HG02678 (cell line): ENCODE measurements at regions not wholly inside any gene's neighbourhood (a gene's known extent, or its start where the extent isn't known, plus 50 kb on each side); places are given as distances from the start of the nearest gene placed in this dataset.
A peak's percentile ranks its signal among the peaks of the same experiment; 100 is the strongest.

Source experiments
- ATAC-seq: cut with Tn5 transposase; IDR thresholded peaks from one replicate; pipeline ENCODE4 v1.9.1; 2021; ENCODE audit warnings: mild to moderate bottlenecking, moderate library complexity; ENCODE audit not compliant: unreplicated experiment

DNA sequence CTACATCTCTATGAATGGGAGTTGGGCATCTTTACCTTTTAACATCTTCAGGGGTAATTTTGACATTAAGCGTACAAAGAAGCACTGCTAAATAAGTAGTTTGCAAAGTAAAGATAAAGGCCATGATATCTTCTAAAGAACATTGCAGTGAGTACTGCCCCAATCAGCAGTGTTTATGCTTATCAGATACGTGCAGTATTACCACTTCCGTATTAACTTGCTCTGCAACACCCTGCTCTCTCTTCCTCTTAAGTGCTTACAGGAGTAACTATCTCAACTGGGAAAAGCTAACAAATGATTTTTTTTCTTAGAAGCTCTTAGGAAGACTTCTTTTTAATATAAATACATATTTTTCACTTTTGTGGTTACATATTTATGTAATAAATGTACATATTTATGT is 793.7 kb upstream of the SLC10A2 start:
- peak; percentile 51 for ATAC-seq

DNA sequence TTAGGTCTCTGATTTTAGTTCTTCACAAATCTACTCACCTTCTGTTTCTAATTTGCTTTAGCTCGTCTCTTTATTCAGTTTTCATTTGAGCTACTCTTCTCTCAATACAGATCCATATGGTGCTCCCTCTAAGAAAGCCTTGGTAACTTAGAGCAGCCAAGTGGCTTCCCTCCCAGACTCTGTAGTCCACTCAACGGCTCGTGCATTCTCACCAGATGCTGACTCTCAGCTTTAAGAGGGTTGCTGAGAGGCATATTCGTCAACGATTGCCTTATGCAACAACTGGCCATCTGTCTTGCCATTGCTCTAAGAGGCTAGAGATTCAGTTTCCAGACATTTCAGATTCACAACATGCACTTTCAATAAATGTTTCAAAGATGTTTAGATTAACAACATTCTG is 785.8 kb upstream of the SLC10A2 start:
- ATAC-seq = no peak

DNA sequence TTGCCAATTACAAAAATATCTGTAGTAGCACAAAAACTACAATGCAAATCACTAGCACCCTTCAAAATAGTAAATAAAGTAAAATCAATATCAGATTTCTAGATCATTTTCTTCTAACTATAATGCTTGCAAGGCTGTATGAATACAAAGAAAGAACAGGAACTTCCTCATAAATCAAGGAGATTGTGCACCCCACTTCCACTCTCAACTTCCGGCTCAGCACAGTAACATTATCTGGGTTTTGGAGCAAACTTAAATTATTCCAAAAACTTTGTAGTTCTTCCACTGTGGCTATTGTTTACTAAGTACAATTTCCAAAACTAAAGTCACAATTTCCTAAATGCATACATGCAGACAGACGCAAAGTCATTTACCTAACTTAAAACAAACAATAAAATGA is 778.3 kb upstream of the SLC10A2 start:
- no peak for ATAC-seq

DNA sequence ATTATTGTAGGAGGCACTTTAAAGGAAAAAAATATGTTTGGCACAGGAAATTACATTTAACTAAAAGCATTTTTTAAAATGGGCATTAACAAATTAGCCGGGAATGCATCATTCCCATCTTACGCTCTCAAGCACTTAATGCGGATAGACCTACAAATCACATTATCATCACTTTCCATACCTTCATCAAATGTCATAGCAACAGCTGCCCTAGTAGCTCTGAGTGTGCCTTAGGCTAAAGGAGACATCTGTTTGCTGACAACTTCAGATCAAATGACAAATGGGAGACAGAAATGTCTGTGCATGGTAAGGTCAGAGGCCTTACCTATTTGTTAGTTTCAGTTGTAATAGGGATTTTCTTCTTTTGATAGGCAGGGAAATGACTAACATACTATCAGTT is 773.2 kb upstream of the SLC10A2 start:
- no peak for ATAC-seq

DNA sequence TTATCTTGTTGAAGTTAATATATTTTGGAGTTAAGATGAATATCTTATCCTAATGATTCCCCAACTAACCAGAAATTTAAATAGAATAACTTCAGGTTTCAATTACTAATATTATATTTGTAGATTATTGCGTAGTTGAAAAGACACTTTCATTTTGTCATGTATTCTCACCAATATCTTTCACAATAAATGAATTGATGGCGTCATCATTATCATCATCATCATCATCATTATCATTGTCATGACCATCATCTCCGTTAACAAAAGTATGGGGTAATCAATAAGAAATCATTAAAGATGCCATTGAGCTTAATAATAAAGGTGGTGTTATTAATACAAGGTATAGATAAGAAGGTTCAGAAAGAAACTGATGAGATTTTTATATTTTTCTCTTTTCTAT is 768.8 kb upstream of the SLC10A2 start:
- no peak for ATAC-seq

DNA sequence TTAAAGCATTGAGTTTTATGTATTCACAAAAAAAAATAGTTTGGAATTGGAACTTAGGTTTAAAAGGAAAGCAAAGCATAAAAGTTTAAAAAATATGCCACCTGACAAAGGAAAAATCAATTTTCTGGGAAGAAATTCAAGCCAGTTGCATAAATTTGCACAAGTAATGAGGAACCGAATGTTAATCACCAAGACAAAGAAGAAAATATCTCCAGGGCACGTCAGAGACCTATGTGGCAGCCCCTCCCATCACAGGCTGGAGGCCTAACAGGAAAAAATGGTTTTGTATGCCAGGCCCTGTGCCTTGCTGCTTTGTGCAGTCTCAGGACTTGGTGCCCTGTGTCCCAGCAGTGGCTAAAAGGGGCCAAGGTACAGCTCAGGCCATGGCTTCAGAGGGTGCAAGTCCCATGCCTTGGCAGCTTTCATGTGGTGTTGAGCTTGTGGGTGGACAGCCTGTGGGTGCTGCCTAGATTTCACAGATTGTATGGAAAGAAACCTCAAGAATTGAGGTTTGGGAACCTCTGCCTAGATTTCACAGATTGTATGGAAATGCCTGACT is 767.2 kb upstream of the SLC10A2 start:
- no peak for ATAC-seq

DNA sequence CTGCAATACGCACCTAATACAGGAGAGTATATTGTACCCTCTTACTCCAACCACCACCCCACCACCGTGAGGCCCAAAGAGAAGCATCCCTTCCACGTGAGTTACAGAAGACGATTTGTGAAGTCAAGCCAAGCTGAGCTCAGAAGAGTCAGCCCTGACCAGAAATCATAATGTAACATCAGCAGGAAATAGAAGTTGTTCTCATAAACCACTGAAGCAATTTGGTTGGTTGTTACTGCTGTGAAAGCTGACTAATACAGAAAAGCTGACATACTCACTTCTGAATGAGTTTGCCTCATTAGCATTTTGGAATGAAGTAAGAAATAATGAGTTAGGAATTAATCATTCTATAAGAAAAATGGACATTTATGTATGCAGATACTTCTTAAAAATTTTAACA is 749.4 kb upstream of the SLC10A2 start:
- ATAC-seq = no peak

DNA sequence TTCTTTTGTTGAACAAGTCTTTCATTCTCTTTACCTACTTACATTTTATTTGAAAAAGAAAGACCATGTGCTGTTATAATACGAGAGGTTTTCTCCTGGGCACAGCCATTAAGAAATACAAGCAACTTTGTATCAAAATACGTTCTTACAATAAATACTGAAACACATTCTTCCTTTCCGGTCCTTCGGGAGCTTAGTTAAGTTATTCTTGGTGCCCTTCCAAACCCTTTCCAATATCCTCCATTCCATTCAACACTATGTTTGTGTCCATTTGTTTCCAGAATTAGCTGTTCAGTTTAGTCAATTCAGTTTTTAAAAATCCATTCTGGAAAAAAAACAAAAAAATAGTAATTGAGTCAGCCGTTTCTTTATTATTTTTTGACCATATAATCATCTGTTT is 746.8 kb upstream of the SLC10A2 start:
- ATAC-seq = no peak

DNA sequence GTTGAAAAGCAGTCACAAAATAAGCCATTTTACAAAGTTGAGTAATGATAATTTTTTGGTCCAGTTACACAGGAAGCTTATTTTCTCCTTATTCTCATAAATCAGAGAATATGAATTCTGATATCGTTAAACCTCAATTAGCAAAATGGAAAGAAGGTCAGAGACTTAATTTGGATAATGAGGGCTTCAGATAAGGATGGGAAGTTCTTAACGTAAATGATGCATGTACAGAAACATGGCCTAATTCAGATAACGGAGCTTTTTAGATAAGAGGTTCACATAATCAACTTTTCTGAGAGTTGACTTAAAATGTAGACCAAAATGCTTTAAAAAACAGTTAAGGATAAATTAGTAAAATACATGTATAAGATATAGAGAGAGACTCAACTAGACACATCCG is 746.3 kb upstream of the SLC10A2 start:
- ATAC-seq = no peak

DNA sequence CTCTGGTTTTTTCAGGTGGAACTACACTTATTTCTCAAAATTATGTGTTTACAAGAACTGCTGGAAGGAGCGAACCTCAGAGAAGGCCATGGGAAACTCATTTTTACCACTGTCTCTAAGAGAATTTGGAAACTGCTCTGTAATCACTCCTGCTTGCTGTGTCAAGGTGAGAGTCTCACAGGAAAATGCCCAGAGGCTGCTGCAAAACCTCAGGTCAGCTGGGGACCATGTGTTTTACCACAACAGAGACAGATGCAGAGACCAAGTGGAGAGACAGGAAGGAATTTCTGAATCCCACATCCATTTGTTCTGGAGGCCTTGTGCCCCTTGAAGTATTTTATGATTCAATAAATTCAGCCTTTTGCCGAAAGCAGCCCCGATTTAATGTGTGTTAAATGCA is 743.8 kb upstream of the SLC10A2 start:
- ATAC-seq = no peak

DNA sequence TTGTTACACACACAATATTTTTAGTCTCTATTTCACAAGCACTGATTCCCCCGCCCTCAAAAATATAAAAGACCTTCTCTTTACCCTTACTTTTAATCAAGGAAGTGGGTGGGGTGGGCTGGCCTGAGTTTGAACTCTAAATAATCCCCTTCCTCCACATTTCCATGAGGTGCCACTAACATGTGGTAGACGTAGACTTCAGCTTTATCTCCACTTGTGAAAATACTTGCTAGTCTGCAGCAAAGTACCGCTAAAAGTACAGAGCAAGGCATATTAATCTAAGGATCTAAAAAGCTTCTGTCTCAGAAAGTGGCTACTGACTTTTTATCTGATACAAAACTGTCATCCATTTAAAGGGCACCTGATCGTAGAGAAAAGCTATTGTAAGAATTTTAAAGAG is 739.6 kb upstream of the SLC10A2 start:
- no peak for ATAC-seq

DNA sequence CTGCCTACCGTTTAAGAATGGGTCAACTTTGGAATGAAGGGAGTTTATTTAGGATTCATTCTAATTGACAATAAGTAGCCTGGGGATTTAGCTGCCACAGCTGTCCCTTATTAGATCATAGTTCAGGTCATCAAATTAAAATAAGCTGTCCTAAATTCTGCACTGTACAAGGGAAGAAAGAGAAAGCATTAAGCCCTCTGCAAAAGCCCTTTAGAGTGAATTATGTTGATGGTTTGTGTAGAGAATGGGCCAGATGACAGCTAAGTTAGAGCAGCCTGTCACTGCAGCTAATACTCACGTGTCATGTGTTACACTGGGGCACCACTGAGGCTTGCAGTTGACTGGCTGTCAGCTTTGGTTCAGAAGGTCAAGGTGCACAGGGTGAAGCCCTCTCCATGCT is 737.1 kb upstream of the SLC10A2 start:
- ATAC-seq = no peak

DNA sequence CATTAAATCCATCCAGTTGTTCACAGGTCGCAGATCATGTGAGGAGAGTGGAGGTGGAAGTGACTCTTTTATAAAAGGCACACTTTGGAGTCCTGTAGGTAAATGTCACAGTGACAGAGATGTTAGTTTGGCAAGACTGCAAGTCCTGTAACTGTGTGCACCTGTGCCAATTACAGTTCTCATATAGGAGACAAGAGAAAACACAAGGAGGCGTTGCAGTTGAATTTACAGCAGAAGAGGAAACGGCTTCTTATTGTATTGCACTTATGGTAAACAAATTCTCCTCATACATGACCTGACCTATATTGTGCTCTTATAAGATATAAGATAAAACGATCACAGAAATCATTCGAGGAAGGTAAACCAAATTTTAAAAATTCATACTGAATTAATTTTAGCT is 732.8 kb upstream of the SLC10A2 start:
- no peak for ATAC-seq

DNA sequence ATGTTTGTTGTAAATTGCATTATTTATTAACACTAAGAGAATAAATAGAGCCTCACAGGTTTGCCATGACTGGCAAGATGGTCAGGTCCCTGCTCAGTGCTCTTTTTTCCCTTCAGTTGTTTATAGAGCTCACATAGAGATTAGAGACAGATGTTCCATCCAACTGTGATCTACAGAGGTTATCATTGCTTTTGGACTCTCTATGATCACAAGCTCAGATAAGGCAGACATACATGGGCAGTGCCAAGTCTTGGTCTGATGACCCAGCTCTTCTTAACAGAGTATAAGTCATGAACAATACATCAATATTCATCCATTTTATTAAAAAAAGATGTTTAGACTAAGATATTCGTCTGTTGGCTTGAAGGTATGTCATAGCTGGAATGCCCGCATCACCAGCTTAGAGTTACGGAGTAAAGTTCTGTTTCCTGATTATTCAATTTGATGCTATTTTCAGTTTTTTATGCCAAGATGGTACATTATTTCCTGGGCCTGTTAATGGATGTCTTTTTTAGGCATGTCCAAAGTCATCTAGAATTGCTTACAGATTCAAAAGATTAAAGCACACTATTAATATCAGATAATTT is 729.8 kb upstream of the SLC10A2 start:
- ATAC-seq = no peak

DNA sequence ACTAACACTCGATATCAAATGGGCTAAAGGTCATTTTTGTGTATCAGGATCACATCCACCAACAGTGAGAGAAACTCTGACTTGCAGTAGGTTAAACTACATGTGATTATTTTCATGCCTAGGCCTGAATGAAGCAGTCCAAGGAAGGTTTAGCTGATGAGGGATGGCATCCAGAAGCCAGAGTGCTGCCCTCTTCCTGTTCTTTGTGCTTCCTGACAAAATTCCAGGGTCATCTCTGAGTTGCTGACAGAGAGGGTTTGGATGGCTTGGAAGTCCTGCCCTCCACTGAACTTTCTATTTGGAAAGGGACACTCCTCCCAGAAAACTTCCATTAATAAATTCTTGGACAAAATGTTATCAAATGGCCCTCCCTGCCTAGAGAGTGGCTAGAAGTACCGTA is 728.3 kb upstream of the SLC10A2 start:
- no peak for ATAC-seq

DNA sequence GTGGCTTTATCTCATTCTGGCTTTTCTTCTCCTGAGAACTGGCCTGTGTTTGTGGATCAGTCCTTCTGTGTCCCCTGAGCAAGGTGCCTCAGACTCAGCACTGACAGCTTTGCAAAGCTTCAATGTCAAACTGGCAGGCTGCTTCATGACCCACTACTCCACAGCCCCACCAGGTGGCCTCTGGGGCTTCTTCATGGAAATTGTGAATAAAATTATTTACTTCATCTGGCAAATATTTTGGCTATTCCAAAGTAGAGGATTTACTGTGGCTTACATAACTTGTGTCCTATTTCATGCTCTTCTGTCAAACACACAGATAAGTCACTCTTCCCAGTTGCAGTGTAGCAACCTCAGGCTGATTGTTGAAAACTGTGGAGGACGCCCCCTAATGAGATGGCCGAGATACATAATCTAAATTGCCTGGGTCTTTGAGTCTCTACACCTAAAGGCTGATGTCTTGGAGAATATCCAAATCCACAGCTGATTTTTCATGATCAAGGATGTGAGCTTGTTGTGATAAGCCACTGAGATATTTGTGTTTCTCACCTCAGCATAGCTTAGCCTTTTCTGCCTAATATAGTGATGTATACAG is 721.9 kb upstream of the SLC10A2 start:
- no peak for ATAC-seq

DNA sequence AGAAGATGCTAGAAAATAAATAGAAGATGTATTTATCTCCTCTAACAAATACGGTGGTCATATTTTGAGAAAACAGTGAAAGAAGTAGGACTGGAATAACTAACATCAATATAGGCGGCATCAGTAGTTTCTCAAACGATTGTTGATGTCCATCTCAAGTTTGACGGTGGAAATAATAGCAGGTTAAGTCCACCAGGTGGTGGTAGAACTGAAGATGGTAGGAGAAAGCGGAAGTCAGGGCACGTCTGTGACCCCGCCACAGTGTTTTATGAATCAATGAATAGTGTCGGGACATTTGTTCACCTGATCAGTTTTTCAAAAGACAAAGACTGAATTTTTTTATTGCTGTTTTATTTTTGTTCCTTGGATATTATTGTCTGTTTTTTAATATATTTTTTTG is 706.4 kb upstream of the SLC10A2 start:
- ATAC-seq = no peak

DNA sequence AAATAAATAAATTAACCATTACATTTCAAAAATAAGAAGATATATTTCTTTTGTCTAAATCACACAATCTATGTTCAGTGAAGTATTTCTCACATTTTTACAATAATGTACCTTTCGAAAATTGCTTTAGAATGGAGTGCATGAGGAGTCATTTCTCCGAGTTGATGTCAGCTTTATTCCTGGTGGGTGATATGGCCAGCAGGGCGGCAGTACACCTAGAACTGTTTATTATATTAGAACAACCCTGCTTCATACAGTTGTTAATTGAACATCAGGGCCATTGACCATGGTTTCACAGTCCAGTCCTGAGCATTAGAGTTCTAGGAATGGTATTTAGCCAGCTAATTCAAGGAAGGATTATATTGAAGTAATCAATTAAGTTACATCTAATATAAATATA is 696.3 kb upstream of the SLC10A2 start:
- ATAC-seq = no peak

DNA sequence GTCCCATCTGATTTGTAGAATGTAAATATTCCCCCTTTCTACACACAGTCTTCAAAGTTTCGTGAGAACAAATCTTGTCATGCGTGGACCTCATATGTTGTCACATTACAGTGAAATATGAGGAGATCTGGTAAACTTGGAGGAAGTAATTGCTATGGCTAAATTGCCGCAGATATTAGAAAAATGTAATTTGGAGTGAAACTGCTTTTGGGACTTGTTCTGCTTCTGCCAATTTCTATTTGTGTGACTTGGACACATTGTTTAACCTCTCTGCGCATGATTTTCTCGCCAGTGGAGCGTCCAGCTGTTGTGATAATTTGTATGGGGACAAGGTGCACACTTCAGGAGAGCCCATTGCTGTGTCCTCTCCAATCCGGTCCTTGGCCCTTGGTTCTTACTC is 693.1 kb upstream of the SLC10A2 start:
- no peak for ATAC-seq

DNA sequence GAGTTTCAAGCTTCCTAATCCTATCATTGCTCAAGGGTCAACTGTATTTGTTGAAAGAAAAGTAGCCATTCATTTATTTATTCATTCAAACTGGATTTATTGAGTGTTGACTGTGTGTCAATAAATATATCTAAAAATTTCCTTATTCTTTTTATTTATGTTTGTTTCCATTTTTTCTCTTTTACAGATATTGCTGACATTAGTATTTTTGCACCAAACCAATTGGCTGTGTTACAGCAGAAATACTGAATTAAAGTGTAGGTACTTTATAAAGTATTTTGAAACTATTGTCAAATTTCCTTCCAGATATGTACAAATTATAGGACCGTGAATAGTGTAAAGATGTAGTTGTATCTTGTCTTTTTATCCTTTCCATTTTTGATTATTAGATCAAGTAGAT is 692.0 kb upstream of the SLC10A2 start:
- ATAC-seq = no peak

DNA sequence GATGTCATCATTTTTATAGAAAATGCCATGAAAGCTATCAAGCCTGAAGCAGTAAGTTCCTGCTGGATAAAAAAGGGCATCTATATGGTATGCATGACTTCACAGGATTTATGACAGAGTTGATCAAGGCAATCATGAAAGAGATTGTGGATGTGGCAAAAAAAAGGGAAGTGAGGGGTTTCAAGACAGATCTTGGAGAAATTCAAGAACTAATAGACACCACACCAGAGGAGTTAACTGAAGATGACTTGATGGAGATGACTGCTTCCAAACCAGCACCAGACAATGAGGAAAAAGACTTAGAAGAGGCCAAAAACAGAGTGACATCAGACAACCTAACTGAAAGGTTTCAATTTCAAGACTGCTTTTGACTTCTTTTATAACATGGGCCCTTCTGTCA is 691.1 kb upstream of the SLC10A2 start:
- ATAC-seq = no peak

DNA sequence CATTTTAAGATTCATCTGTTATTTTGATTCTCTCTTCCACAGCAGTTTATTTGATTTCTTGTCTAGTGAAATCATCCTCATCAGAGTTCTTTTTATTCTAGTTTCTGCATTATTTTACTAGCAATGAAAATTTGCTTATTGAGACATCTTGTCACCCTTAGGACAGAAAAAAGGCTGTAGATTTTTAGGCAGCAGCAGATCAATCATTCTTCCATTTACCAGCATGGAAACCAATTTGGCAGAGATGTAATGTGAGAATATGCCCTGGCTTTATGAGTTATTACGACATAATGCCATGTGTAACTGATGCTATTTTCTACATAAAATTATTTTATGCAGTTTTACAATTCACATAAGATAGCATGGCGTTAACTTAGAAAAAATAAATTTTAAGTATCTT is 688.6 kb upstream of the SLC10A2 start:
- ATAC-seq = no peak

DNA sequence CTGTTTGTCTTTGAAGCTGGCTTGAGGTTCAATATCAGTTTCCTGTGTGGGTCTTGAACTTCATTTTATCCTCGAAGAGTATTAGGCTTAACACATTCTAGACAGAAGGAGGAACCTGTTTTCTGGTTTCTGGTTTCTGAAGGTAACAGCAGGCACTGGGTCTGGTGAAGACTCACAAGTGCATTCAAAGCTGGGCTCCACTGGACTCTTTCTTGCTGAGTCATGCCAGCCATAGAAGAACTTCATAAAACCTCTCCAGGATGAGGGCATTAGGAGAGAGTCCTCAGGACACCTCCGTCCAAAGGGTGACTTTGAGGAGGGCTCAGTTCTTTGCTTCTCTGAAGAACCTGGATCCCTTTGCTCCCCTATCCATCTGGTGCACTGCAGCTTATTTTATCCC is 668.6 kb upstream of the SLC10A2 start:
- no peak for ATAC-seq
